ENCODE measurements at regions not wholly inside any gene's neighbourhood (a gene's known extent, or its start where the extent isn't known, plus 50 kb on each side); places are given as distances from the start of the nearest gene placed in this dataset.
A peak's percentile ranks its signal among the peaks of the same experiment; 100 is the strongest.

DNA sequence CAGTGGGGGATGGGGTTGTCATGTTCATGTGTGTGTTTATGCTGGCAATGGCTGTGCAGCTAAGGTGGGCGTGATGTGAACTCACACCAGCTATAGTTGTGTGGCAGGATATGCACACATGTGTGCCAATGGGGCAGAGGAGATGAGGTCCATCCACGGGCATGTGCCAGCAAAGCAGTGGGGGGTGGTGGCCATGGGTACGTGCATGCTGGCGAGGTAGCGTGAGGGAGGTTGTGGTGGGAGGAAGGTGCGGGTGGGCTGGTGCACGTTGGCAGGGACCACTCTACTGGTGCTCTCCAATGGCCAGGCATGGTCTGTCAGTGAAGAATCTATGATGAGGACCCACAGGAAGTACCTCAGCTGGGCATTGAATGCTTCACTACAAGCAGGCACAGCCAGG lies 567.5 kb upstream of the SORCS1 start:
- no peak for DNase-seq

DNA sequence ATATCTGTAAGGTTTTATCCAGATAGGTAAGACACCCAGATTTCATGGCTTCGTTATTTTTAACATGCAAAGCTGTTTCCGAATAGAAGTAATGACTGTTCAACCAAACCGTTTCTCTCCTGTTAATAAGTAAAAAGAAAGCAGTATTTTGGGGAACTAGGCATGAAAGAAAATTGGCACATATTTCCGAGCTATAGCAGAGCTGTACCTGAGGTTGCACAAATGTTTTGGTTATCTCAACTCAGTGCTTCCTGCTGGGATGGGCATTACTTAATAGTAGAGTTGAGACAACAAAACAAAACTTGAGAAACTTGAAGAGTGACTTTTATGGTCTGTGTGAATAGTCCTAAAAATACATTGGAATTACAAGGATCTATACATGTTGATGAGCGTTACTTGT lies 564.3 kb upstream of the SORCS1 start:
- DNase-seq = no peak

- DNase-seq = no peak
Observed at GRCh38 chr10:107727767-107728317, 563.3 kb upstream of the SORCS1 start.

DNA sequence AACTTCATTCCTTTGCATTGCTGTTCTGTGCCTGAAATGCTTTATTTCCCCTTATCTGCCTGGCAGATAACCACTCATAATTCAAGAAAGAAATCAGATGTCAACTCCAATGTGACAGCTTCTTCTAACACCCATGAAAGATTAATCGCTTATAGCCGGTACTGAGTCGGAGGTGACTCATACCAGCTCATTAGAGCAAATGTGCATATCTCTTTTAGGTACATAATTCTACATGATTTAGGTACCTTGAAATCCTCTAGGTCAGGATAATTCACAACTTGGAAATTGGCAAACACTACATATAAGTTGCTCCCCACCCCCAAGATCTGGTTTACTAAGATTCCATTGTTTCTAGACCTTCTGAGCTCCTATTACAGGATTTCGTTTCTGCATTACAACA lies 554.4 kb upstream of the SORCS1 start:
- DNase-seq = no peak

DNA sequence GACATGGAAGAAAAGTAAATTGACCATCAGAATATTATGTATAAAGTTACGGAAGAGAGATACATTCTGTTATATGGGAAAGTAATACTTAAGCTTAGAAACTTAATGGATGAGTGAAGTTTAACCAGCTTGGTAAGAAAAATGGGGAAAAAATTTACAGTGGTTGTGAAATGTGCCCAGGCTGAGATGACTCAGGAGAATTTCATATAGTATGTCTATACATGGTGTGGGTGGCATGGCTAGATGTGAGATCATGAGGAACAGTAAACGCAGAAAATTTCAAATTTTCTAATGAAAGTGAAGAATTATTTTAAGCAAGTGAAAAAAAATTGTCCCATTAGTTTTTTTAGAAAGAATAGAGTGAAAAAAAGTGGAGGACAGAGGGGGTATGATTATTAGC lies 552.5 kb upstream of the SORCS1 start:
- DNase-seq = no peak

DNA sequence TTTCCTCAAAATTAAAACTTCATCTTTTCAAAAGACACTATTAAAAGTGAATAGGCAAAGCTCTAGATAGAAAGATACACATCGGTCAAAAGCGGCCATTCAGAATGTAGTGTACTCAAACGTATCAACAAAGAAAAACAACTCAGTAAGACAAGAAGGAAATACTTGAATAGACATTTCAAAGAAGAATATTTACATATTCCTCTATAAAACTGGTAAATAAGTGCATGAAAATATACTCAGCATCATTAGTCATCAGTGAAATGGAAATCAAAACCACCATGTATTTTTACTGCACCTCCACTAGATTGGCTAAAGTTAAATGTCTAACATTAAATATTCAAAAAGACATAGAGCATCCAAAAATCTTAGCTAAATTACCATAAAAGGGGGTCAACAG lies 551.1 kb upstream of the SORCS1 start:
- no peak for DNase-seq

DNA sequence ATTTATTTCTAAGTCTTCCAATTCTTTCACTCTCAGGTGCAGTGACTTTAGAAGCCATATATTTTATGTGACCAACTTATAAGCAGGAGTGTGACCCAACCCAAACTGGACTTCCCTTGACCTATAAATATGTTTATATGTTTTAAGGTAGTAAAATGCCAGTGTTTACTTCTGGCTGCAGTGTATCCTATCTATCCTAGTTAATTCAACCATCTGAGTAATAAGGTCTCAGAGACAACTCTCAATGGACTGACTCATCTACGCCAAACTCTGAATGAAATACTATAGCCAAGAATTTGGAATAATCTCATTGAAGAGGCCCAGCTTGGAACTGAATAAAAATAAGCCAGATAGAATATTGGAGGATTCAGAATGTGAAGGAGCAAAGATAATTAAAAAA lies 544.5 kb upstream of the SORCS1 start:
- DNase-seq = no peak

DNA sequence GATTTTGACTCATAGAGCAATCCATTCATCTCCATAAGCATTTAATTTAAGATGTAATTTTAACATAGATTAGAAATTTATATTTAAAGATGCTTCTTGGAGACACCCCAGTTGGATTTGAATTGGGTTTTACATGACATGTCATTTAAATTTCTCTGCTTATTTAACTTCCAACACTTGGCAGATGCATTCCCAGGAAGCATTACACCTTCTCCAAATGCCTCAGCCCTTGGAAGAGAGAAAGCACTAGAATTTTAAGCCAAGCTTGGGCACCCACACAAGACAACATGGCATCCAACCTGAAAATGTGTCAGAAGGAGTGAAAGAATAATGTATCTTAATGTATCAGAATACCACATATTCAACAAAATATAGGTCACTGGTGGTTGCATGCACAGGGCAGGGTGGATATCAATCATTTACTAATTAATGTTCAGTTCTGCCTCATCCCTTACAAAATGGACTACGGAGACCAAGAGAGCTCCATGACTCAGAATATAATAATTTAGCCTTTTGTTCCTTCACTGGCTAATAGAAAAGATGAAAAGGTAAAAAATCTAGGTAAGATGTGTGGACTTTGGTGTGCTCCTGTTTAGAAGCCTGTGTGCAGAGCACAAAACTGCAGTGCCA lies 541.7 kb upstream of the SORCS1 start:
- no peak for DNase-seq

GRCh38 chr10:107701943-107702342 lies 537.4 kb upstream of the SORCS1 start:
- no peak for DNase-seq

DNA sequence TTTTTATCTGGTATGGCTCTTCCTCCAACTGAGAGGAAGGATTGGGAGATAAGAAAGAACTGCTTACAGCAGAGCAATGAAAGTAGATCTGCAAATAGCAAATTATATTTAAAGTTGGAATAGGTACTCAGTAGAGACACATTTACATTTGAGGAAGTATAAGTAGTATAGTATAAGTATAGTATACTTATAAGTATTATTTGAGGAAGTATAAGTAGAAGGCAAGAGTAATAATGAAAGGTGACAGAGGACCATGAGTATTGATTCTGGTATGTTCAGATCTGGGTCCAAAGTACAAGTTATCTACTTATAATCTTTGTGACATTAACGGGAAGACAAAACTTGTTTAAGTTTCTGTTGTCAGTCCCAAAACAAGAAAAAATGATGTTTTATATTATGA lies 527.6 kb upstream of the SORCS1 start:
- DNase-seq = no peak

DNA sequence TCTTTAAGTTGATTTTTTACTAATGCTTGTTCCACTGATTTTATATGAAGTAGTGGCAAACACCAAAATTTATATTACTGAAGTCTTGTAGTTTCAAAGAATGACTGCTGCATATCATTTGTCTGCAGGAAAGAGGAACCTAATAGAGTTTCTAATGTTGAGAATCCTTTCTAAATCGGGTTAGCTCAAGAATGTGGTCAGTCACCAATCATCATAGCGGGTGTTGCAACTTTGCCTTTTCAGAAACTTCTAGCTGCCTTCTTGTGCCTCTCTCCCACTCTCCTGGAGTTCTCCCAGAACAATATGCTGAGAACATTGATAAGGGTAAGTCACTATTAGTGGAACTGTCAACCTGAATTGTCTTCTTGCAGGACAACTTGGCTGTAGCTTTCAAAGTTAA lies 524.8 kb upstream of the SORCS1 start:
- no peak for DNase-seq

DNA sequence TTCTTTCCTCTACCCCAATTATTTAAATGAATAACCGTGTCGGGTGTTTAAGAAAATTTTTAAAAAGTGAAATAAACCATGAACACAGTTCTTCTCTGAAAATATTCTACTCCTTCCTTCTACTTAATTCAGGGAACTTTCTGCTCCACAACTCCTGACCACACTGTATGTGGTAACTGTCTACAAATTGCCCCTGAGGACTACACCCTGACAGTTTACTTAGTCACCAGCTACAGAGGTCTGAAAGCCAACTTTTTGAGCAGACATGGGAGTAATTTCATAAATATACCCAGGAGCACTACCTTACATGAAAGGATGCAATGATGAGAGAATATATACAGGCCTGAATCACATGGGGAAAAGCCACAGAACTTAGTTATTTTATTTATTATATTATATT lies 523.2 kb upstream of the SORCS1 start:
- no peak for DNase-seq

DNA sequence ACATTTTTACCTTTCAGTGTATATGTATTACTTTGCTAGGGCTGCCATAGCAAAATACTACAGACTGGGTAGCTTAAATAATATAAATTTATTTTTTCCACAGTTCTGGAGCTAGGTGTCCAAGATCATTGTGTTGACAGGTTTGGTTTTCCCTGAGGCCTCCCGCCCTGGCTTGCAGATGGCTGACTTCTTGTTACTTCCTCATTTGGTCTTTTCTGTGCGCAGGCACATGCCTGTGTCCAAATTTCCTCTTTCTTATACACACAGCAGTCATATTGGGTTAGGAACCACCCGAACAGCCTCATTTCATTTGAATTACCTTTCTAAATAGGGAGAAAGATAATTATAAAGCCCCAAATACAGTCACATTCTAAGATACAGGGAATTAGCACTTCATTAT lies 521.6 kb upstream of the SORCS1 start:
- no peak for DNase-seq

DNA sequence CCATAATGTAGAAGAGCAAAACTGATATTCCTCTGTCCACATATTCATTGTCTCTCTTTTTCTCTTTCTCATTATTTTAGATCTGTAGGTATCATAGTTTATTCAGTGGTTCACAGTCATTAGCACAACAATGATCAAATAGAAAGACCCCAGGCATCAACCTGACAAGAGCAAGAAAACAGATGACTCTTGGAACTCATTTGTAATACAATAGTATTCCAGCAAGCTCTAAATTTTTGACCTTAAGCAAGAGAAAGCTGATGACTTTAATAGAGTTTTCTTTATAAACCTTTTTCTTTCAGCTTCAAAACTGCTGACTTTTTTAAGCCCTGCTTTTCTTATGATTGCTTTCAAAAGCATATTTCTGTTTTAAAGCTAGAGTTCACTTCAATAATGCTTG lies 507.5 kb upstream of the SORCS1 start:
- no peak for DNase-seq

DNA sequence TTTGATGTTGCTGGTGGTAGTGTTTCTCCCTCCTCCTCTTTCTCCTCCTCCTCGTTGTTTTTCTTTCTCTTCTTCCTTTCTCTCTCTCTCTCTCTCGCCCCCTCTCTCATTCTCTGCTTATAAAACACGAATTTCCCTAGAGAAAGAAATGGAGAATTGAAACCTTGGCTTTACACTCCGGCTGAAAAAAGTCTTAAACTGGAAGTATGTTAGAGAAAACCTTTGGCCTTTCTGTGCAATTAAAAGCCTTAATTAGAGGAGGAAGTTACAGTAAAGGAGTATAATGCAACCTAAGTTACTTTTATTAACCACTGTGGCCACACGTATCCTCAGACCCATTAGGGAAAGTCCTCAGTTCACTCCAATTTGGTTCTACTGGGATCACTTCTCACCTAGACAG lies 501.7 kb upstream of the SORCS1 start:
- no peak for DNase-seq

- no peak for DNase-seq
Observed at GRCh38 chr10:107665459-107665858, 501.0 kb upstream of the SORCS1 start.

- no peak for DNase-seq
Observed at GRCh38 chr10:107657851-107658250, 493.3 kb upstream of the SORCS1 start.

DNA sequence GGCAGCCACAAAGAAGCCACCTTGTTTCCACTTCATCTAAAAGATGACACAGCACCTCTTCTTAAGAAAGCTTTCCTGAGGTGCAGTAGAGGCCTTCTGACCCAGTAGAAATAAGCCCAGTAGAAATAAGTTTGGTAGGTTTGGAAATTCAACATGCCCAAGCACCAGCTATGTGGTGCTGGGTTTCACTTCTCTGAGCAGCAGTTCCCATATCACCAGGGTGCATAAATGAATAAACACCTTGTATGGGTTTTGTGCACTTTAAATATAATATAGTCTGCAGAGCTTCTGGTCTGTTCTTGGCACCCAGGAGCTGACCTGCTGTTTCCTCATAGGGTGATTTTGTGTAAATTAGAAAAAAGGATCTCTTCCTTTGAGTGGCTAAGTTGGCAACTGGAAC lies 492.4 kb upstream of the SORCS1 start:
- no peak for DNase-seq

DNA sequence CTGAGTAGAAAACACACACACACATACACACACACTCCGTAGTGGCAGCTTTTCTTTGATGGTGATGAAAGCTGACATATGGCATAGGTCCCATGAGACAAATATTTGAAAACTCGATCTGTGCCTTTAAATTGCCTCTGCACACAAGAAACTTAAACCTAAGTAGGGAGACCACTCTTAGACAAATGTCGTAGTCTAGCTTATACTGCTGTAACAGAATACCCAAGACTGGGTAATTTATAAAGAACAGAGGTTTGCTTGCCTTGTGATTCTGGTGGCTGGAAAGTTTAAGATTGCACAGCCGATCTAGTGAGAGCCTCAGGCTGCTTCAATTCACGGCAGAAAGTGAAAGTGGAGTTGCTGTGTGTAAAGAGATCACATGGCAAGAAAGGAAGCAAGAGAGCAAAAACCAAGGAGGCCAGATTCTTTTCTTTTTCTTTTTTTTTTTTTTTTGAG lies 489.4 kb upstream of the SORCS1 start:
- peak; percentile 1 for DNase-seq

DNA sequence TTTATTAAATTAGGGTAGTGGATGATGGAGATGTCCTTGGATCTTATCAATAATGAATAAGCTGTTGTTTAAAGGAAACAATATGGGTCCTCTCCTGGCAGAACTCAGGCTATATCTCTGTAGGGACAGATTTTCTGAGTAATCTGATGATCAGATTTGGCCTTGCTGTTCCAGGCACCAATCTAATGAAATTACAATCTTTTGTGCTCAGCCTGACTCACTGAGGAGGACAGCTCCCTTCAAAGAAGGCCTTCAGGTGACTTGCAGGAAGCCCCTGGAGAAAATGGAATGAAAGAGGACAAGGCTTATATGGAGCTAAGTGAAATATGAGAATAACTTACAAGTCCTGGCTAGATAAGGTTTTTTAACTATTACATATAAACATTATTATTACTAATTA lies 486.4 kb upstream of the SORCS1 start:
- DNase-seq = no peak

GRCh38 chr10:107649249-107649648 lies 484.7 kb upstream of the SORCS1 start:
- no peak for DNase-seq

- DNase-seq = no peak
Observed at GRCh38 chr10:107647462-107647861, 483.0 kb upstream of the SORCS1 start.

DNA sequence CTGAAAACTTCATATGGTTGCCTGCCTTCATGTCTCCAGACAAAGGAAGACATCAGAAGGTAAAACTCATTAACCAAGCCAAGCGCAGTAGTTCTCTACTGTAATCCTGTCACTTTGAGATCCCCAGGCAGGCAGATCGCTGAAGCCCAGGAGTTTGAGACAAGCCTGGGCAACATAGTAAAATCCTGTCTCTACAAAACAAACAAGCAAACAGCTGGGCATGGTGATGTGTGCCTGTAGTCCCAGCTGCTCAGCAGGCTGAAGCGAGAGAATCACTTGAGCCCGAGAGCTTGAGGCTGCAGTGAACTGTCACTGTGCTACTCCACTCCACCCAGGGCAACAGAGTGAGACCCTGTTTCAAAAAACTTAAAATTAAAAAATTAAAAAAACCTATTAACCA lies 467.4 kb upstream of the SORCS1 start:
- DNase-seq = no peak

- no peak for DNase-seq
Observed at GRCh38 chr10:107626862-107627261, 462.4 kb upstream of the SORCS1 start.

DNA sequence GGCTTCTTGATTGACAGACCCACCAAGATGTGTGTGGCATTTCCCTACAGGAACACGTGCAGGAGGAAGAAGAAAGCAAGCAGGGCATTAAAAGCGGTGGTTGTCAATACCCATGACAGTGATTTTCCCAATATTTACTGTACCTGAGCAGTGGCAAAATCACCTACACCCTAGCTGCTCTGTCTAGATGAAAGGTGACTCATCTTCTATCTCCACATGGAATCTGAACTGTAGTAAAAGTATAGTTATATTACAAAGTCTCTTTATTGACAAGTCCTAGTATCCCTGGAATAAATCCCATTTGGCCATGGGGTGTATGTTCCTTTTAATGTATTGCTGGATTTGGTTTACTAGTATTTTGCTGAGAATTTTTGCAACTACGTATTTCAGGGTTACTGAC lies 458.8 kb upstream of the SORCS1 start:
- no peak for DNase-seq

Measured in activated CD4-positive, alpha-beta T cell treated with anti-CD3 and anti-CD28 coated beads, Interleukin-2, Interleukin-6, amounts not matched to agents 100 ng/mL and 50 ng/mL, durations not matched to agents 16 hours and 8 hours (primary cell).